K562 (cell line): ENCODE measurements at regions not wholly inside any gene's neighbourhood (a gene's known extent, or its start where the extent isn't known, plus 50 kb on each side); places are given as distances from the start of the nearest gene placed in this dataset.

ENCODE experiments used
- ATAC-seq: fragments of 200-7000 bp; cut with Tn5 transposase; 3 replicates; pipeline ENCODE4 v1.9.1; 2020; ENCODE audit warnings: moderate library complexity
- BruUV-seq: library from RNA; stranded (reverse); fragments of 400-500 nt; replicated peaks from 2 replicates; lab custom pipeline; 2021; lab: Mats Ljungman, UMichigan
- CTCF ChIA-PET: fragments of 300-600 bp; formaldehyde crosslinking; extraction: SDS; loops from one replicate; lab custom pipeline; 2021; ENCODE audit warnings: low intra/inter-chr PET ratio; lab: Yijun Ruan, JAX
- POLR2A ChIA-PET: fragments of 300-600, 350-650 bp; sonication (Branson Sonifier 250); formaldehyde crosslinking; extraction: SDS; loops from one replicate; lab custom pipeline; 2021; ENCODE audit warnings: antibody characterized with exemption, inconsistent platforms; lab: Yijun Ruan, JAX
- DNase-seq, 4 experiments: peaks; one replicate each; pipeline versions ENCODE4 v3.0.0 to v3.0.0-alpha.2; 2011 to 2018; ENCODE audit warnings: low spot score in 3 of 4, mixed read lengths in 3 of 4; ENCODE audit errors: extremely low read depth in 1 of 4
- FAIRE-seq: peaks from 2 replicates; lab custom pipeline; 2011; peaks lifted over from hg19 to GRCh38; lab: Jason Lieb, UNC
- H2AFZ ChIP-seq: 2 replicates; pipeline ENCODE4 v1.6.0; 2011; ENCODE audit warnings: low read depth, low read length, control low read depth, inconsistent platforms
- H3K27ac ChIP-seq: fragments of 200-600 bp; 3 replicates; pipeline ENCODE4 v1.8.0; 2011; ENCODE audit warnings: low read depth, mild to moderate bottlenecking, control low read depth, inconsistent platforms, low read length, moderate library complexity, mixed read lengths; ENCODE audit errors: extremely low read depth
- H3K27me3 ChIP-seq, 2 experiments: fragments of 300-600 bp in 1 of 2; 2 replicates in 1 of 2; 3 replicates in 1 of 2; pipeline versions ENCODE4 v1.6.0 to v1.8.0; 2011; ENCODE audit warnings: inconsistent platforms in 2 of 2, low read length in 2 of 2, mild to moderate bottlenecking in 1 of 2, mixed read lengths in 1 of 2, moderate library complexity in 1 of 2; ENCODE audit not compliant: control insufficient read depth in 2 of 2, insufficient read depth in 2 of 2
- H3K36me3 ChIP-seq: fragments of 300-600 bp; 3 replicates; pipeline ENCODE4 v1.8.0; 2011; ENCODE audit warnings: mild to moderate bottlenecking, low read length, inconsistent platforms; ENCODE audit not compliant: control insufficient read depth, insufficient read depth
- H3K4me1 ChIP-seq, 2 experiments: fragments of 200-600 bp in 1 of 2; replicated peaks in 1 of 2; 2 replicates in 1 of 2; 3 replicates in 1 of 2; pipeline versions ENCODE4 v1.5.1 to v1.8.0; 2011; ENCODE audit warnings: inconsistent platforms in 2 of 2, low read length in 2 of 2, mild to moderate bottlenecking in 1 of 2, mixed read lengths in 1 of 2, moderate library complexity in 1 of 2; ENCODE audit not compliant: control insufficient read depth in 2 of 2, insufficient read depth in 2 of 2
- H3K4me2 ChIP-seq: 2 replicates; pipeline ENCODE4 v1.6.1; 2011; ENCODE audit warnings: low read length, control low read depth, inconsistent platforms, mixed read lengths; ENCODE audit not compliant: insufficient read depth
- H3K4me3 ChIP-seq: fragments of 200-600 bp; sonication (generic), shearing (Covaris generic); 2 replicates; pipeline ENCODE4 v1.5.1; 2016; ENCODE audit warnings: control low read depth, inconsistent platforms
- H3K79me2 ChIP-seq: fragments of 200-600 bp; 3 replicates; pipeline ENCODE4 v1.8.0; 2011; ENCODE audit warnings: low read length, inconsistent platforms; ENCODE audit not compliant: control insufficient read depth, insufficient read depth
- H3K9ac ChIP-seq, 2 experiments: 2 replicates each; pipeline versions ENCODE4 v1.6.0 to v1.6.1; 2011; ENCODE audit warnings: low read depth in 2 of 2, low read length in 2 of 2, control low read depth in 1 of 2, inconsistent platforms in 1 of 2, mild to moderate bottlenecking in 1 of 2, mixed read lengths in 1 of 2; ENCODE audit not compliant: insufficient read depth in 1 of 2
- H3K9me1 ChIP-seq: one replicate; pipeline ENCODE4 v1.6.0; 2011; ENCODE audit warnings: inconsistent platforms, mild to moderate bottlenecking, low read length, moderate library complexity; ENCODE audit not compliant: control insufficient read depth, insufficient read depth
- H3K9me3 ChIP-seq: replicated peaks from 2 replicates; pipeline ENCODE4 v1.5.1; 2011; ENCODE audit warnings: low read depth, low read length, inconsistent platforms; ENCODE audit not compliant: control insufficient read depth, insufficient read depth
- H4K20me1 ChIP-seq: replicated peaks from 2 replicates; pipeline ENCODE4 v1.6.1; 2011; ENCODE audit warnings: low read length, inconsistent platforms, mixed read lengths; ENCODE audit not compliant: control insufficient read depth, insufficient read depth
- ARHGAP35 ChIP-seq: fragments of 450-650 bp; IDR thresholded peaks from 2 replicates; pipeline ENCODE4 v1.6.1; 2018; ENCODE audit not compliant: partially characterized antibody
- HCFC1 ChIP-seq: IDR thresholded peaks from 2 replicates; pipeline ENCODE4 v1.6.1; 2012; ENCODE audit warnings: low read depth, low read length, improper control_type of control experiment
- NBN ChIP-seq: fragments of 450-650 bp; IDR thresholded peaks from 2 replicates; pipeline ENCODE4 v1.6.1; 2016; ENCODE audit warnings: low read depth, mild to moderate bottlenecking
- RFX5 ChIP-seq: IDR thresholded peaks from 2 replicates; pipeline ENCODE4 v1.6.1; 2011; ENCODE audit warnings: low read depth, mild to moderate bottlenecking, improper control_type of control experiment, low read length
- RUNX1 ChIP-seq: sonication (generic); IDR thresholded peaks from 2 replicates; pipeline ENCODE4 v1.6.1; 2016; ENCODE audit warnings: antibody characterized with exemption, low read depth
- SUPT5H ChIP-seq: fragments of 450-650 bp; IDR thresholded peaks from 2 replicates; pipeline ENCODE4 v1.6.1; 2016
- TBL1XR1 ChIP-seq, 2 experiments: IDR thresholded peaks; 2 replicates each; pipeline ENCODE4 v1.6.1; 2012; ENCODE audit warnings: improper control_type of control experiment in 2 of 2, low read length in 2 of 2, mild to moderate bottlenecking in 1 of 2
- ZNF143 ChIP-seq: sonication (generic); formaldehyde crosslinking; IDR thresholded peaks from 2 replicates; pipeline ENCODE4 v1.9.0; 2022; ENCODE audit warnings: mild to moderate bottlenecking, missing genetic modification reagents
- WGBS: fragments of 100-300 bp; shearing (Covaris generic); methylation state at CpG from one replicate; pipeline ENCODE4 v1.1.6; 2016; ENCODE audit warnings: low coverage, mixed read lengths; ENCODE audit not compliant: insufficient coverage; ENCODE audit errors: missing lambda C conversion rate; 5-methylcytosine and 5-hydroxymethylcytosine counted together
- in situ Hi-C: fragments of 300-500 bp; cut with MboI; formaldehyde crosslinking; loops from 4 replicates; pipeline ENCODE4 v1.15.0; 2018; ENCODE audit warnings: inconsistent platforms, mixed read lengths
- intact Hi-C: fragments of 100-400 bp; cut with micrococcal nuclease; formaldehyde crosslinking; loops from 2 replicates; pipeline ENCODE4 v1.14.2; 2022
- TF ChIP-seq, protein P1 (sequence below): sonication (generic); formaldehyde crosslinking; IDR thresholded peaks from 2 replicates; pipeline ENCODE4 v1.8.0; 2022; ENCODE audit warnings: missing genetic modification reagents, mild to moderate bottlenecking, moderate library complexity, borderline replicate concordance
- TF ChIP-seq, protein P2 (sequence below), 2 experiments: fragments of 450-650 bp; IDR thresholded peaks; 2 replicates each; pipeline ENCODE4 v1.6.1; 2018; ENCODE audit warnings: mild to moderate bottlenecking in 2 of 2, low read depth in 1 of 2; ENCODE audit not compliant: partially characterized antibody in 2 of 2

DNA sequence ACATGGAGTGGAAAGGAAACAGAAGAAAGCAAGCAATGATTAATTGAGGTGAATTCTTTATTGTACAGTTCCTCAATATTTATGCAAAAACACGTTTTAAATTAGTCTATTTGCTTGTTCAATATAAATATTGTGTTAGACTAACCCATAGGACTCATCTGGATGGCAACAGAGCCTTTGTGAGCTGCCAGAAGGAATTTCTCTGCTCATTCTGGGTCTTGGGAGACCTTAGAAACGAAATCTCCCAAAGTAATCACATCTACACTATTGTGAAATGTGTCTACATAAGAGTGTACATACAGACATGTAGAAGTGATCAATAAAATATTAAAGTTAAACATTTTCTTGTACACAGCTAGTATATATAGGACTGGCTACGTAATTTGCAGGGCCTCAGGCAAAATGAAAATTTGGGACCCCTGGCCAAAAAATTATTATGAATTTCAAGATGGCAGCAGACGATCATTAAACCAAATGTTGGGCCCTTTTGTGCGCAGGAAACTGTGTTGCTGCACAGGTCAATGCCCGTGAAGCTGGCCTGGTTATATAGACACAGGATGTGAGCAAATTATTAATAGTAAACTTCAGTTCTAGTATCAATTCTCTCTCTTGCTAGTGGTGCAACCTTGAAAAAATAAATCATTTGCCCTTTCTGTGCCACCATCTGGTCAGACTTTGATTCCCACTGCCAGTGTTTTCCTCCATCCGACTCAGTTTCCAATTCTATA is 83.3 kb downstream of the MINAR1 start:
- 0% methylated on average over 7 of the region's 7 CpGs for WGBS

More for the DNA sequence above, 83.3 kb downstream of the MINAR1 start:
- Histone ChIP-seq H3K4me3 (no peak overlapping the region), H4K20me1 (no peaks in the 10 kb centered on the region), H3K9me1 (no peaks in the 10 kb centered on the region), H2AFZ (no peak overlapping the region), H3K79me2 (no peaks in the 10 kb centered on the region), H3K36me3 (no peaks in the 10 kb centered on the region), H3K27me3 (peaks cover 0 to 2% of the 10 kb centered on the region in 2 experiments; a peak in 1 of 5 replicates), H3K4me2 (no peak overlapping the region), H3K9me3 (no peaks in the 10 kb centered on the region), H3K27ac (no peak overlapping the region), H3K9ac (no peak overlapping the region), H3K4me1 (no peaks in the 10 kb centered on the region)
- FAIRE-seq, result no peak
- CTCF ChIA-PET, result no interaction called here
- no peak for DNase-seq
- ATAC-seq, result no peak
- intact Hi-C loops (no loop called here), in situ Hi-C loops (no loop called here)
- POLR2A ChIA-PET, result no interaction called here
- TF ChIP-seq ARHGAP35 (no peak), NBN (no peak), ZNF143 (CRISPR knock-in tag) (no peak), SUPT5H (no peak), RUNX1 (no peak), TBL1XR1 (IDR thresholded peaks at IDR 0.05; ENCODE audit: low read length in 2 of 2) (no peak), RFX5 (no peak), HCFC1 (no peak)
- TF ChIP-seq, protein P1, sequence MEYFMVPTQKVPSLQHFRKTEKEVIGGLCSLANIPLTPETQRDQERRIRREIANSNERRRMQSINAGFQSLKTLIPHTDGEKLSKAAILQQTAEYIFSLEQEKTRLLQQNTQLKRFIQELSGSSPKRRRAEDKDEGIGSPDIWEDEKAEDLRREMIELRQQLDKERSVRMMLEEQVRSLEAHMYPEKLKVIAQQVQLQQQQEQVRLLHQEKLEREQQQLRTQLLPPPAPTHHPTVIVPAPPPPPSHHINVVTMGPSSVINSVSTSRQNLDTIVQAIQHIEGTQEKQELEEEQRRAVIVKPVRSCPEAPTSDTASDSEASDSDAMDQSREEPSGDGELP (CRISPR knock-in tag), result no peak
- TF ChIP-seq, protein P2, sequence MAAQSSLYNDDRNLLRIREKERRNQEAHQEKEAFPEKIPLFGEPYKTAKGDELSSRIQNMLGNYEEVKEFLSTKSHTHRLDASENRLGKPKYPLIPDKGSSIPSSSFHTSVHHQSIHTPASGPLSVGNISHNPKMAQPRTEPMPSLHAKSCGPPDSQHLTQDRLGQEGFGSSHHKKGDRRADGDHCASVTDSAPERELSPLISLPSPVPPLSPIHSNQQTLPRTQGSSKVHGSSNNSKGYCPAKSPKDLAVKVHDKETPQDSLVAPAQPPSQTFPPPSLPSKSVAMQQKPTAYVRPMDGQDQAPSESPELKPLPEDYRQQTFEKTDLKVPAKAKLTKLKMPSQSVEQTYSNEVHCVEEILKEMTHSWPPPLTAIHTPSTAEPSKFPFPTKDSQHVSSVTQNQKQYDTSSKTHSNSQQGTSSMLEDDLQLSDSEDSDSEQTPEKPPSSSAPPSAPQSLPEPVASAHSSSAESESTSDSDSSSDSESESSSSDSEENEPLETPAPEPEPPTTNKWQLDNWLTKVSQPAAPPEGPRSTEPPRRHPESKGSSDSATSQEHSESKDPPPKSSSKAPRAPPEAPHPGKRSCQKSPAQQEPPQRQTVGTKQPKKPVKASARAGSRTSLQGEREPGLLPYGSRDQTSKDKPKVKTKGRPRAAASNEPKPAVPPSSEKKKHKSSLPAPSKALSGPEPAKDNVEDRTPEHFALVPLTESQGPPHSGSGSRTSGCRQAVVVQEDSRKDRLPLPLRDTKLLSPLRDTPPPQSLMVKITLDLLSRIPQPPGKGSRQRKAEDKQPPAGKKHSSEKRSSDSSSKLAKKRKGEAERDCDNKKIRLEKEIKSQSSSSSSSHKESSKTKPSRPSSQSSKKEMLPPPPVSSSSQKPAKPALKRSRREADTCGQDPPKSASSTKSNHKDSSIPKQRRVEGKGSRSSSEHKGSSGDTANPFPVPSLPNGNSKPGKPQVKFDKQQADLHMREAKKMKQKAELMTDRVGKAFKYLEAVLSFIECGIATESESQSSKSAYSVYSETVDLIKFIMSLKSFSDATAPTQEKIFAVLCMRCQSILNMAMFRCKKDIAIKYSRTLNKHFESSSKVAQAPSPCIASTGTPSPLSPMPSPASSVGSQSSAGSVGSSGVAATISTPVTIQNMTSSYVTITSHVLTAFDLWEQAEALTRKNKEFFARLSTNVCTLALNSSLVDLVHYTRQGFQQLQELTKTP (IDR thresholded peaks at IDR 0.05; ENCODE audit: low read depth in 1 of 2, partially characterized antibody in 2 of 2), result no peak
- no TSS peak for BruUV-seq
